ENCODE measurements at regions not wholly inside any gene's neighbourhood (a gene's known extent, or its start where the extent isn't known, plus 50 kb on each side); places are given as distances from the start of the nearest gene placed in this dataset.
A peak's percentile ranks its signal among the peaks of the same experiment; 100 is the strongest.

- DNase-seq: no peak
These were observed 75.5 kb upstream of the PCGF5 start for GRCh38 chr10:91144961-91145360.

- DNase-seq: no peak
These were observed 74.3 kb upstream of the PCGF5 start for GRCh38 chr10:91146146-91146545.

- no peak for DNase-seq
These were observed 70.9 kb upstream of the PCGF5 start for GRCh38 chr10:91149550-91149949.

- DNase-seq: no peak
These were observed 69.8 kb upstream of the PCGF5 start for GRCh38 chr10:91150631-91151030.

- DNase-seq: no peak
These were observed 67.0 kb upstream of the PCGF5 start for GRCh38 chr10:91153508-91153907.

GRCh38 chr10:91154842-91155241, 65.6 kb upstream of the PCGF5 start:
- DNase-seq: no peak

GRCh38 chr10:91156196-91156595, 64.3 kb upstream of the PCGF5 start:
- no peak for DNase-seq

- peak; percentile 17 to 25 (median 18) for DNase-seq
These were observed 61.1 kb upstream of the PCGF5 start for GRCh38 chr10:91159254-91159783.

GRCh38 chr10:91162050-91162494, 58.4 kb upstream of the PCGF5 start:
- peak in 3 of 4 experiments; percentile 9 to 44 (median 20) for DNase-seq

GRCh38 chr10:91162495-91163268, 57.8 kb upstream of the PCGF5 start:
- DNase-seq: peak; percentile 68 to 87 (median 74)

- DNase-seq: peak; percentile 61 to 79 (median 70)
These were observed 57.1 kb upstream of the PCGF5 start for GRCh38 chr10:91163269-91163868.

- peak; percentile 61 to 82 (median 74) for DNase-seq
These were observed 56.5 kb upstream of the PCGF5 start for GRCh38 chr10:91163869-91164474.

- DNase-seq: no peak
These were observed 55.9 kb upstream of the PCGF5 start for GRCh38 chr10:91164520-91165065.

GRCh38 chr10:91167406-91167805, 53.1 kb upstream of the PCGF5 start:
- DNase-seq: no peak

- no peak for DNase-seq
These were observed 50.0 kb upstream of the PCGF5 start for GRCh38 chr10:91170418-91170817.

Data from suppressor macrophage (primary cell).